ENCODE measurements at regions not wholly inside any gene's neighbourhood (a gene's known extent, or its start where the extent isn't known, plus 50 kb on each side); places are given as distances from the start of the nearest gene placed in this dataset.
"Not testable (repeated sequence)": the region's sequence is repeated elsewhere in the genome, so short reads cannot be mapped to it uniquely, and the experiment has no call there.

DNA sequence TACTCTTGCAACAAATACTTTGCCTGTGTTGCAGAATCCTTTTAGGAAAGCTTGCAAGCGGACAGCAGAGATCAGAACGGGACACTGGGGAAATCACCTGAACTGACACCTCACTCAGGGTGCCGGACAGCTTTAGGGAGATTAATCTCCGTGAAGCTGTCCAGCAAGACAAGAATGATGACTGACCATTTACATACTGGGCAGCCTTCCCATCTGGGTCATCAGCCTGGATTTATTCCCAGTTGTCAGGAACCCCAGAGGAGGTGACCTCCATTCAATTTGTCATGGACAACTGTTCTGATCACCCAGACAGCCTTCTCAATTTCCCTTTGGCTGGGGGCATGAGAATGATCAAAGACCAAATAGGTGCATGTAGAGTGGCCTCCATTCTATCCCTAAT is 93.0 kb upstream of the EGFL6 start:
- DNase-seq (ENCODE audit: low spot score): no peak

DNA sequence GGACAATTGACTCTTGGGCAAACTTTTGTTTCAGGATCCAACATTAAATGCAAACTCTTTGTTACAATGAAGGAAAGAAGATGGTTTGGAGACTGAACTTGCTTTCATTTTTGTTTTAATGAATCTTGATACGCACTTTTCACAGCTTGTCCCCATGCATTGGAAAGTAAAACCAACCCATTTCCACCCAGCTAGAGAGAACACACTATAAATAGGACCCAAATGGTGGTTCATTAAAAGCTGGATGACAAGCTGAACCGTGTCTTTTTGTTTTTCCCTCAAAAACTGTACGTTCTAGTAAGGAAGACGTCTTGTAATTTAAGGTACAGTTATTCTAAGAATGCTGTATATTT is 95.3 kb upstream of the EGFL6 start:
- peak; percentile 7 for DNase-seq (ENCODE audit: low spot score)

DNA sequence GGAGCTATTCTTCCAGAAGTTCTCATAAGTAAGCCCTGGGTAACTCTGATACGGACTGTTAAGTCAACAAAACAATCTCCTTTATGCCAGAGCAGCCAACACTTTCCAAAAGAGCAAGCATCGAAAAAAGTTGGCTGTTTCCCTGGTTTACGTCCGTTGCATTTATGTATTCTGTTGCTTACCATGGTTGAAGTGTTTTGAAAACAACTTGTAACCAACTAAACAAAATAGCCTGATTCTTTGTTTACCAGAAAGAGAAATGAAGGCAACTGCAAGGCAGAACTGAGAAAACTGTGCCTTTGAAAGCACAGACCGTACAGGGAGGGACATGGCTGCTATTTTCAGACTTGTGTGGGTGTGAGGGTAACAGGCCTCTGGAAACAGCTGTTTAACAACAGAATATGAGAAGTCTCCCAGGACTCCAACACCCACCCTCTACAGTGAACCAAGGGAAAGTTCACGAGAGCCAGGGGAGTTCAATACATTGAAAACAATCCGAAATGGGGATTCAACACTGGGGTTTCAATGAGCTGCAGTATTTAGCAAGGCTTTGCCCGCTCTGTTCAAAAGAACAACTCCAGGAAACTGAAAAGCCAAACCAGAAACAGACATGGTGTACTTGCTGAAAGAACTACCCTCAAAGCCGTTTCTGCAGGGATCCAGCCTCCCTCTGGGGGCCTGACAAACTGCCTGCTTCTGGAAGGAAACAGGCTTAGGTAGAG is 95.8 kb upstream of the EGFL6 start:
- DNase-seq (ENCODE audit: low spot score): peak; percentile 14

- DNase-seq (ENCODE audit: low spot score): no peak
Observed at GRCh38 chrX:13472975-13473374, 96.4 kb upstream of the EGFL6 start.

DNA sequence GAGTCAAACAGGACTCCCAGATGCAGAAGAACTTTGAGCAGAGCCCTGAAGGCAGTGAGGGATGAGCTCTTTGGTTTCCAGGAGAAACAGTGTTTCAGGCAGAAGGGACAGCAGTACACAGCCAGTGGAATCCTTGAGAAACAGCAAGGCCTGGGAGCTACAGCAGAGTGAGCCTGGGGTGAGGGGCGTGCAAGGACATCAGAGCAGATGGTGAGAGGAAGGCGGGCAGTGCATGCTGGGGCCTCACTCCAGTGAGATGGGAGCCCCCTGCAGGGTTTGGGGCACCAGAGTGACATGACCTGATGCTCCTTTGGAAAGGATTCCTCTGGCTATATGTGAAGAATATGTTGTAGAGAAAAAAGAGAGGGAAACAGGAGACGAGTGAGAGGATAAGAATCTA is 98.1 kb upstream of the EGFL6 start:
- DNase-seq (ENCODE audit: low spot score): no peak

GRCh38 chrX:13470685-13470977 is 98.8 kb upstream of the EGFL6 start:
- DNase-seq (ENCODE audit: low spot score): no peak

- peak; percentile 9 for DNase-seq (ENCODE audit: low spot score)
Observed at GRCh38 chrX:13469963-13470684, 99.3 kb upstream of the EGFL6 start.

DNA sequence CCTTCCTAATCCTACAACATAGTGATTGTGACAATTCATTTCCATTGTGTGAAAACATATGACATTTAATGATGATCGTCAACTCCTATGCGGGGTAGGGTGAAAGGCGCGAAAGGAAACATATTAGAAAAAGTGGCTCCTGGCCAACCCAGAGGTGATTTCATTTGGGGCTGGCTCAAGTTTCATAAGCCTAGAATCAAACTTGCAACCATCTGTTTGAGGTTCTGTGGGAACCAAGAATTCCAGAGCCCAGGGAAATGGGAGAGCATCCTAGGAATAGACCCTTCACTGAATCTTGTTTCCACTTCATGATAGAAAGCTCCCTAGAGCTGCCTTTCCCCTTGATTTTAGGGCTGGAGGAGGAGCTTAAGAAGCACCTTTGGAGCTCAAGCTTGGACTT is 101.3 kb upstream of the EGFL6 start:
- no peak for DNase-seq (ENCODE audit: low spot score)

DNA sequence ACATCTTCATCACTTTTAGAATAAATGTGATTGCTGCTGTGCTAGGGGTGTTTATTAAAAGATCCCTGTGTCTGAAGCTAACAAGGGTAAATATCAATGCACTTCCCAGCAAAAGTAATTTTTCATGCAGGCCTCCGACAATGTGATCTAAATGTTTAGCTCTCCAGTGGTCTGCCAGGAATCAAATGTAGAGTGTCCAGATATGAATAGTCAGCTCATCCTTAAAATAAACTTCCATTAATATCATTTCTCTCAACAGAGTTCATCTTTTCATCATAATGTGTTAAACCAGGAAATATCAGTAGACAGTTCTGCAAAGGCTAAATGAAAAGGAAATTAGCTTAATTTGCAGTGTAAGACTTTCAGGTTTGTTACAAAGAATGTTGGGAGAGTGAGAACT is 102.2 kb upstream of the EGFL6 start:
- DNase-seq (ENCODE audit: low spot score): no peak

DNA sequence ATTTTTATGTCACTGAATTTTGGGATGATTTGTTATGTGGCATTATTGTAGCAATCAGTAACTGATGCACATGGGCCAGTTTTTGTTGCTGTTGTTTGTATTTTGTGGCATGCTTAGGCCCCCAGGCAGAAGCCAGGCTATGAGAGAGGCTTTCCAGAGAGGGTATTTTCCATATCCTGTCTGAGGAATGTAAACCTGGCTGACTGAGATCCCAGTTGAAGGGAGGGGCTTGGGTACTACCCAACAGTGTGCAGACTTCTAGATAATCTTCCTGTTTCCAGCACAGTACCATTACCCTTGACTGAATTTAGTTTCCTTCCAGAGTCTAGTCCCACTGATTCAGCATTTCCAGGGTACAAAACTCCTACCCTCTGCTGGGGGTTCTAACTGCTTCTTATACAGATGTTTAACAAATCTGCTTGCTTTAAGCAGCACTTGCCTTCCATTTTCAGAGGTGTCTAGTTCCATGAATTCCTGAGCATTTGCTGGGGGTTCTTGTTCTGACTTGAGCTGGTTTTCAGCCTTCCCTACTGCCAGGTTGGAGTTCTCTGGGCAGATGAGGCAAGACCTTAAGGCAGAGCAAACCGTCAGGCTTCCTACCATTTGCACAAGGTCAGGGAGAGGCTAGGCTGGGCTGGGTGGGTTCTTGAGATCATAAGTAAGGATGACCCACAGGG is 104.7 kb upstream of the EGFL6 start:
- no peak for DNase-seq (ENCODE audit: low spot score)

DNA sequence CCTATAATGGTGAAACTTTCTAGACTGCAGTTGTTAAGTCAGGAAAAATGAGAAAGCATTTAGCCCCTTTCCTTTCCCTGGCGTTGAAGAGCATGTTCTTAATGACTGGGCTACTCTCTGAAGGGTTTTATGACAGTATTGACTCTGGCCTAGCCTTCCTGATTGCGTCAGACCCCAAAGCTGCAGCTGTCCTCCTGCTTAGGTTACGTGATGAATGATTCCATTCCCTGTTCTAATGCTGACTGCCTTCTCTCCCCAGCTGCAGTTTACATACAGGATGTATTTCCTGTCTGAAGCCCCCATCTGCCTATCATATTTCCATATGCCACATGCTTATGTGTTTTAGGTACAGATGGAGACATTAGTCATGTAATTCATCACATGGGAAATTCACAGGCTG is 105.8 kb upstream of the EGFL6 start:
- no peak for DNase-seq (ENCODE audit: low spot score)

DNA sequence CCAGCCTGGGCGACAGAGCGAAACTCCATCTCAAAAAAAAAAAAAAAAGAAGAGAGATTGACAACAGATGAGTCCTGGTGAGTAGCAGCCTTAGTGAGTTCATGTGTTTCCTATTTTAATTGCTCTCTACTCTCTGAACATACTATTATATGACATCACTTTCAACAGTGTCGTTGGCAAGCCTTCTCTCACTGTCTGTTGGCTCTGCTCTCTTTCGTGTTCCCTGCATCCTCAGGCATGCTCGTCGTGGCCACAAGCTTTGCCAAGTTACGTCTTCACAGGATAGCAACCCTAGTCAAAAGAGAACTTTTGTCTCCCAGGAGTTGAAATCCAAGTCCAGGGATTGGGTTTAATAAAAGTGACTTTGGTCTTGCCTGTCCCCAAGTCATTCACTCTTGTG is 117.1 kb upstream of the EGFL6 start:
- DNase-seq (ENCODE audit: low spot score): no peak

DNA sequence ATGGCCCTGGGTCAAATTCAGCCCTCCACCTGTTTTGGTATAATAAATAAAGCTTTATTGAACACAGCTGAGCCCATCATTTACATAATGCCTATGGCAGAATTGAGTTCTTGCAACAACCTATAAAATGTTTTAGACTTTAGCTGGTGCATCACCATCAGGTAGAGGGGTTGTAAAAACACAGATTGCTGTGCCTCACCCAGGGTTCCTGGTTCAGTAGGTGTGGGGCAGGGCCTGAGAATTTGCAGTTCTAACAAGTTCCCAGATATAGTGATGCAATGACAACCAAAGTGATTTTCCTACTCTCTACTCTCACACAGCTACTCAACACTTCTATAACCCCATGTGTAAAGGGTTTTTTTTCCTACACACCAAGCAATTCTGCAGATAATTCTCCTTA is 120.0 kb upstream of the EGFL6 start:
- DNase-seq (ENCODE audit: low spot score): no peak

DNA sequence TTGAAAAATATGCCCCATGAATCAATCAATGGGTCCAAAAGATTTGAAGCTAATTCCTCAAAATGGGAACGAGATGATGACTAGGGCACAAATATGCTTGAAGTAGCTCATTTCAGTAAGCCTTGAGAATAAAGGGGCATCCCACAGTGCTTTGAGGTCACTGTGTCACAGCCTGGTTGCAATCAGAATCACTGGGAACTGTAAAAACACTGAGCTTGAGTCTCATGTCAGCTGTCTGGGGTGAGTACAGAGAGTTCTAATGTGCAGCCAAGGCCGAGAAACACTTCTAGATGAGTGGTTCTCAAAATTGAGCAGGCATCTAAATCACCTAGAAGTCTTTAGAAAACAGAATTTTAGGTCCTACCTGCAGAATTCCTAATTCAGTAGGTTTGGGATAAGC is 120.5 kb upstream of the EGFL6 start:
- no peak for DNase-seq (ENCODE audit: low spot score)

DNA sequence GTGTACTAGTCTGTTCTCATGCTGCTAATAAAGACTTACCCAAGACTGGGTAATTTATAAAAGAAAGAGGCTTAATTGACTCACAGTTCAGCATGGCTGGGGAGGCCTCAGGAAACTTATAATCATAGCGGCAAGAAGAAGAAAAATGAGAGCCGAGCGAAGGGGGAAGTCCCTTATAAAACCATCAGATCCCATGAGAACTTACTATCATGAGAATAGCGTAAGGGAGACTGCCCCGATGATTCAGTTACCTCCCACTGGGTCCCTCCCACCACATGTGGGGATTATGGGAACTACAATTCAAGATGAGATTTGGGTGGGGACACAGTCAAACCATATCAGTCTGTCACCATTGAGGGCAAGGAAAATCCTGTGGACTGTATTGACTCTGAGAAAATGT is 121.8 kb upstream of the ATXN3L start:
- not testable (repeated sequence) for DNase-seq (ENCODE audit: low spot score)

DNA sequence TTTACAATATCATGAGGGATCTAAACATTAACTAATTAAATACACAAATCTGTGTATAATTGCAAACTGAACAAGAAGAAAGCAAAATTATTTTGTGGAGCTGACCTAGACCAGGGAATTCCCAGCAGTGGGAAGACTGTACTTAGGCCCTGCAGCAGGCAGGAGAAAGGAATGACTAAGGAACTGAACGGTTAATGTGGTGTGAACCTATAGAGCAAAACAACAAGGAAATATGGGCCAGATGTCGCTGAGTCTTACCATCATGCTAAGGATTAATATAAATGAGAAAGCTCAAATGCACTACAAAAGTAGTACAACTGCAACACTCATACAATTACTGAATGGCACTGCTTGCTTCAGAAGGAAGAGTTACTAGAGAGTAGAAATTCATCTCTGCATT is 120.3 kb upstream of the ATXN3L start:
- DNase-seq (ENCODE audit: low spot score): no peak

- no peak for DNase-seq (ENCODE audit: low spot score)
Observed at GRCh38 chrX:13433298-13433605, 113.4 kb upstream of the ATXN3L start.

- DNase-seq (ENCODE audit: low spot score): no peak
Observed at GRCh38 chrX:13432414-13433297, 112.8 kb upstream of the ATXN3L start.

DNA sequence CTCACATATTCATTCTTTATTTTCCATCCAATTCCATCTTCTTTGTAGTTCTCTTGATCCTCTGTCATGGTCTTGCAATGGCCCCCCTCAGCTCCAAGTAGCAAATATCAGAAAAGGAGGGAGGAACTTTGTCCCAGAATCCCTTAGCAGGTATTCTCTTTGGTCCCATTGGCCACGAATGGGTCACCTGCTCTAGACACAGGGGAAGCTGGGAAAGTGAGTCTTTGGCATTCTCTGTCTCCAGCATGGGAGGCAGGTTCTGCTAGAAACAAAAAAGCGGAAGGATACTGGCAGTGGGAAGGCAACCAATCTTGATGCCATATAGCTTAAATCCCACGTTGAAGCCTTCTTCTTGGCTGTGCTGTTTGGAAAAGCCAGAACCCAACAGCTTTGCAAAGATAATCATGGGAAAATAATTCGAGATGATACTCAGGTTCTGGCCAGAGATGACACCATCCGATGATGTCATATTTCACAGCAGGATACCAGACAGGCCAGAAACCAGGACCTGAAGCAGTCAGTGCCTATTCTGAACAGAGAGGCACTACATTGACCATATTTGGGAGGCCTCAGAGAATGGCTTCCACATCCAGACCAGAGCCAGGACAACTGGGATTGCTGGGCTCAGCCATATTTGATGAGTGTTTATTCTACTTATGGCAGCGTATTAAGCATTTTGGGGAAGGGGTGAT is 110.4 kb upstream of the ATXN3L start:
- DNase-seq (ENCODE audit: low spot score): no peak

- no peak for DNase-seq (ENCODE audit: low spot score)
Observed at GRCh38 chrX:13428053-13428786, 108.4 kb upstream of the ATXN3L start.

GRCh38 chrX:13427441-13428052 is 107.7 kb upstream of the ATXN3L start:
- no peak for DNase-seq (ENCODE audit: low spot score)

Measured in CD4-positive, alpha-beta T cell treated with Interleukin-15 for 4 hours (primary cell).